Common myeloid progenitor, CD34-positive (primary cell): ENCODE measurements at regions not wholly inside any gene's neighbourhood (a gene's known extent, or its start where the extent isn't known, plus 50 kb on each side); places are given as distances from the start of the nearest gene placed in this dataset.

Experiments
- CTCF ChIA-PET: fragments of 350-600 bp; sonication (Branson Sonifier 250); formaldehyde crosslinking; loops from one replicate; lab custom pipeline; 2021; ENCODE audit warnings: antibody characterized with exemption; lab: Charles Lee
- POLR2A ChIA-PET: fragments of 350-600 bp; sonication (Branson Sonifier 250); formaldehyde crosslinking; loops from one replicate; lab custom pipeline; 2021; ENCODE audit warnings: antibody characterized with exemption; lab: Charles Lee
- DNase-seq, 3 donors: peaks; one replicate each; pipeline versions ENCODE4 v3.0.0 to v3.0.0-alpha.2; 2013
- H3K27ac ChIP-seq, 2 experiments: 1 replicate in 1 of 2; 2 replicates in 1 of 2; pipeline ENCODE4 v1.7.0; 2013; ENCODE audit warnings: inconsistent platforms in 2 of 2, low read length in 2 of 2, mild to moderate bottlenecking in 2 of 2, low read depth in 1 of 2, moderate library complexity in 1 of 2; ENCODE audit not compliant: severe bottlenecking in 2 of 2, insufficient read depth in 1 of 2, poor library complexity in 1 of 2
- H3K27me3 ChIP-seq, 5 experiments: replicated peaks in 2 of 5; 1 replicate in 3 of 5; 2 replicates in 2 of 5; pipeline versions ENCODE4 v1.6.1 to v1.7.0; 2013; ENCODE audit warnings: low read length in 4 of 5, mild to moderate bottlenecking in 2 of 5, moderate library complexity in 2 of 5, inconsistent platforms in 1 of 5; ENCODE audit not compliant: insufficient read depth in 5 of 5, control insufficient read depth in 4 of 5
- H3K36me3 ChIP-seq, 4 experiments: 1 replicate in 2 of 4; 2 replicates in 2 of 4; pipeline versions ENCODE4 v1.6.1 to v1.7.0; 2013; ENCODE audit warnings: low read length in 3 of 4, control low read depth in 1 of 4, mild to moderate bottlenecking in 1 of 4; ENCODE audit not compliant: control insufficient read depth in 4 of 4, insufficient read depth in 4 of 4
- H3K4me1 ChIP-seq, 4 experiments: 1 replicate in 3 of 4; 2 replicates in 1 of 4; pipeline versions ENCODE4 v1.6.1 to v1.7.1; 2013; ENCODE audit warnings: low read length in 3 of 4, mild to moderate bottlenecking in 3 of 4, control low read depth in 1 of 4, inconsistent platforms in 1 of 4, moderate library complexity in 1 of 4; ENCODE audit not compliant: control insufficient read depth in 4 of 4, insufficient read depth in 4 of 4; ENCODE audit errors: control extremely low read depth in 1 of 4
- H3K4me3 ChIP-seq, 7 experiments: 1 replicate in 4 of 7; 2 replicates in 3 of 7; pipeline versions ENCODE4 v1.5.1 to v1.7.0; 2013; ENCODE audit warnings: mild to moderate bottlenecking in 7 of 7, low read length in 6 of 7, moderate library complexity in 6 of 7, inconsistent platforms in 2 of 7, low read depth in 2 of 7, control low read depth in 1 of 7; ENCODE audit not compliant: insufficient read depth in 4 of 7, control insufficient read depth in 1 of 7; ENCODE audit errors: extremely low read depth in 1 of 7
- H3K9me3 ChIP-seq, 5 experiments: 1 replicate in 4 of 5; 2 replicates in 1 of 5; pipeline versions ENCODE4 v1.6.1 to v1.7.1; 2013; ENCODE audit warnings: low read length in 4 of 5, mild to moderate bottlenecking in 2 of 5, inconsistent platforms in 1 of 5, low read depth in 1 of 5, moderate library complexity in 1 of 5; ENCODE audit not compliant: control insufficient read depth in 4 of 5, insufficient read depth in 2 of 5; ENCODE audit errors: control extremely low read depth in 1 of 5
- WGBS: methylation state at CpG from one replicate; pipeline ENCODE4 v1.1.5; 2013; ENCODE audit not compliant: insufficient coverage; 5-methylcytosine and 5-hydroxymethylcytosine counted together

GRCh38 chr19:30630289-30631032 is 258.3 kb downstream of the ZNF536 start:
- H3K27ac ChIP-seq: no peak overlapping the region
- 78% methylated on average over 11 of the region's 14 CpGs for WGBS
- no peak for DNase-seq
- no peaks in the 10 kb centered on the region for H3K9me3 ChIP-seq
- H3K36me3 ChIP-seq: no peaks in the 10 kb centered on the region
- H3K4me1 ChIP-seq: no peaks in the 10 kb centered on the region
- POLR2A ChIA-PET: no interaction called here
- CTCF ChIA-PET: no interaction called here
- no peak overlapping the region for H3K4me3 ChIP-seq
- peaks cover 0 to 7% (median 0%) of the 10 kb centered on the region in 5 experiments for H3K27me3 ChIP-seq

- WGBS: 100% methylated on average over 5 of the region's 5 CpGs
- Histone ChIP-seq H3K9me3 (peaks cover 0 to 5% (median 2%) of the 10 kb centered on the region in 5 experiments), H3K27ac (no peak overlapping the region), H3K4me3 (no peak overlapping the region), H3K27me3 (peaks cover 0 to 7% (median 0%) of the 10 kb centered on the region in 5 experiments), H3K36me3 (no peaks in the 10 kb centered on the region), H3K4me1 (no peaks in the 10 kb centered on the region)
- ChIA-PET CTCF (no interaction called here), POLR2A (no interaction called here)
- no peak for DNase-seq
Measured at GRCh38 chr19:30629086-30629485, 256.9 kb downstream of the ZNF536 start.

GRCh38 chr19:30626626-30626966 is 254.4 kb downstream of the ZNF536 start:
- CTCF ChIA-PET: no interaction called here
- Histone ChIP-seq H3K36me3 (no peaks in the 10 kb centered on the region), H3K27me3 (peaks cover 0 to 5% (median 0%) of the 10 kb centered on the region in 5 experiments), H3K4me3 (no peak overlapping the region), H3K27ac (no peak overlapping the region), H3K9me3 (peaks cover 0 to 15% (median 13%) of the 10 kb centered on the region in 5 experiments), H3K4me1 (no peaks in the 10 kb centered on the region)
- POLR2A ChIA-PET: no interaction called here
- WGBS: 95% methylated on average over 15 of the region's 19 CpGs
- no peak for DNase-seq

- Histone ChIP-seq H3K27ac (no peak overlapping the region), H3K9me3 (peaks cover 0 to 15% (median 13%) of the 10 kb centered on the region in 5 experiments), H3K27me3 (peaks cover 0 to 5% (median 0%) of the 10 kb centered on the region in 5 experiments), H3K4me3 (no peak overlapping the region), H3K36me3 (no peaks in the 10 kb centered on the region), H3K4me1 (no peaks in the 10 kb centered on the region)
- POLR2A ChIA-PET: no interaction called here
- CTCF ChIA-PET: no interaction called here
- no peak for DNase-seq
- 96% methylated on average over 14 of the region's 15 CpGs for WGBS
Measured at GRCh38 chr19:30625947-30626625, 253.9 kb downstream of the ZNF536 start.

GRCh38 chr19:30622276-30622675 is 250.1 kb downstream of the ZNF536 start:
- POLR2A ChIA-PET: no interaction called here
- peaks cover 0 to 15% (median 13%) of the 10 kb centered on the region in 5 experiments for H3K9me3 ChIP-seq

GRCh38 chr19:30621326-30621920 is 249.2 kb downstream of the ZNF536 start:
- H3K4me3 ChIP-seq: no peak overlapping the region
- H3K36me3 ChIP-seq: no peaks in the 10 kb centered on the region
- ChIA-PET POLR2A (no interaction called here), CTCF (no interaction called here)
- no peaks in the 10 kb centered on the region for H3K4me1 ChIP-seq
- no peak for DNase-seq
- no peak overlapping the region for H3K27ac ChIP-seq
- peaks cover 0 to 15% (median 13%) of the 10 kb centered on the region in 5 experiments for H3K9me3 ChIP-seq
- 91% methylated on average over 6 of the region's 8 CpGs for WGBS
- H3K27me3 ChIP-seq: peaks cover 0 to 9% (median 4%) of the 10 kb centered on the region in 5 experiments

More at GRCh38 chr19:30622276-30622675, 250.1 kb downstream of the ZNF536 start:
- no peaks in the 10 kb centered on the region for H3K4me1 ChIP-seq
- peaks cover 0 to 9% (median 4%) of the 10 kb centered on the region in 5 experiments for H3K27me3 ChIP-seq
- no peak for DNase-seq
- CTCF ChIA-PET: no interaction called here
- H3K4me3 ChIP-seq: no peak overlapping the region
- no peaks in the 10 kb centered on the region for H3K36me3 ChIP-seq
- 100% methylated on average over 4 of the region's 5 CpGs for WGBS
- no peak overlapping the region for H3K27ac ChIP-seq

- H3K36me3 ChIP-seq: no peaks in the 10 kb centered on the region
Measured at GRCh38 chr19:30620354-30620753, 248.2 kb downstream of the ZNF536 start.

More at GRCh38 chr19:30620354-30620753, 248.2 kb downstream of the ZNF536 start:
- ChIA-PET CTCF (no interaction called here), POLR2A (no interaction called here)
- DNase-seq: no peak
- Histone ChIP-seq H3K27ac (no peak overlapping the region), H3K27me3 (peaks cover 0 to 9% (median 4%) of the 10 kb centered on the region in 5 experiments), H3K4me3 (no peak overlapping the region), H3K4me1 (no peaks in the 10 kb centered on the region), H3K9me3 (peaks cover 0 to 15% (median 13%) of the 10 kb centered on the region in 5 experiments)
- 92% methylated on average over 3 of the region's 4 CpGs for WGBS
